CD14-positive monocyte (primary cell): ENCODE measurements at regions not wholly inside any gene's neighbourhood (a gene's known extent, or its start where the extent isn't known, plus 50 kb on each side); places are given as distances from the start of the nearest gene placed in this dataset.

Experiments
- DNase-seq, 3 donors: peaks; one replicate each; pipeline ENCODE4 v3.0.0-alpha.2; 2011 to 2022
- H2AFZ ChIP-seq: 2 replicates; pipeline ENCODE4 v1.6.0; 2012; ENCODE audit warnings: mild to moderate bottlenecking, low read depth, low read length, inconsistent platforms; ENCODE audit not compliant: insufficient read depth, poor library complexity, severe bottlenecking
- H3K27ac ChIP-seq, 2 donors: 1 replicate in 1 of 2; 2 replicates in 1 of 2; pipeline ENCODE4 v1.5.1; 2012 to 2013; ENCODE audit warnings: low read length in 2 of 2, control low read depth in 1 of 2, inconsistent platforms in 1 of 2, low read depth in 1 of 2, mild to moderate bottlenecking in 1 of 2
- H3K27me3 ChIP-seq, 2 donors: one replicate each; pipeline versions ENCODE4 v1.6.0 to v1.6.1; 2011 to 2013; ENCODE audit warnings: low read length in 2 of 2; ENCODE audit not compliant: control insufficient read depth in 2 of 2, insufficient read depth in 2 of 2
- H3K36me3 ChIP-seq, 2 donors: replicated peaks in 1 of 2; 1 replicate in 1 of 2; 2 replicates in 1 of 2; pipeline versions ENCODE4 v1.5.1 to v1.6.1; 2012 to 2013; ENCODE audit warnings: low read length in 2 of 2, control low read depth in 1 of 2, inconsistent platforms in 1 of 2, mild to moderate bottlenecking in 1 of 2; ENCODE audit not compliant: insufficient read depth in 2 of 2, control insufficient read depth in 1 of 2
- H3K4me1 ChIP-seq, 2 donors: 1 replicate in 1 of 2; 2 replicates in 1 of 2; pipeline versions ENCODE4 v1.5.1 to v1.6.1; 2012 to 2013; ENCODE audit warnings: low read length in 2 of 2, control low read depth in 1 of 2, inconsistent platforms in 1 of 2, mild to moderate bottlenecking in 1 of 2, moderate library complexity in 1 of 2; ENCODE audit not compliant: insufficient read depth in 2 of 2, control insufficient read depth in 1 of 2
- H3K4me2 ChIP-seq: replicated peaks from 2 replicates; pipeline ENCODE3; 2012; ENCODE audit warnings: low read length, moderate library complexity, mild to moderate bottlenecking; ENCODE audit not compliant: poor library complexity, severe bottlenecking; ENCODE audit errors: extremely low read depth
- H3K4me3 ChIP-seq, 3 experiments: fragments of 200-600 bp in 1 of 3; sonication (generic) in 1 of 3; replicated peaks in 1 of 3; 1 replicate in 2 of 3; 2 replicates in 1 of 3; pipeline ENCODE4 v1.5.1; 2011 to 2013; ENCODE audit warnings: low read length in 3 of 3, mild to moderate bottlenecking in 3 of 3, control low read depth in 2 of 3, low read depth in 2 of 3, inconsistent platforms in 1 of 3, moderate library complexity in 1 of 3
- H3K79me2 ChIP-seq: 2 replicates; pipeline ENCODE4 v1.6.0; 2012; ENCODE audit warnings: mild to moderate bottlenecking, control low read depth, inconsistent platforms, low read length, moderate library complexity; ENCODE audit not compliant: insufficient read depth
- H3K9ac ChIP-seq: 2 replicates; pipeline ENCODE4 v1.6.0; 2017; ENCODE audit warnings: low read length, mild to moderate bottlenecking; ENCODE audit not compliant: insufficient read depth, poor library complexity, severe bottlenecking
- H3K9me3 ChIP-seq, 2 donors: replicated peaks in 1 of 2; 1 replicate in 1 of 2; 2 replicates in 1 of 2; pipeline versions ENCODE4 v1.5.1 to v1.6.1; 2012 to 2013; ENCODE audit warnings: low read length in 2 of 2, control low read depth in 1 of 2; ENCODE audit not compliant: control insufficient read depth in 1 of 2, insufficient read depth in 1 of 2
- H4K20me1 ChIP-seq: 2 replicates; pipeline ENCODE4 v1.6.0; 2012; ENCODE audit warnings: mild to moderate bottlenecking, low read length, control low read depth, moderate library complexity; ENCODE audit not compliant: insufficient read depth
- H3K27ac Mint-ChIP-seq, 7 donors: one replicate each; pipeline ENCODE4 v1.8.0; 2020; ENCODE audit warnings: mild to moderate bottlenecking in 7 of 7, mixed read lengths in 7 of 7, moderate library complexity in 6 of 7, inconsistent platforms in 2 of 7
- H3K27me3 Mint-ChIP-seq, 3 donors: one replicate each; pipeline ENCODE4 v1.8.0; 2021 to 2022; ENCODE audit warnings: low read depth in 3 of 3, mild to moderate bottlenecking in 3 of 3, mixed read lengths in 3 of 3, moderate library complexity in 3 of 3, inconsistent platforms in 1 of 3
- H3K36me3 Mint-ChIP-seq, 2 donors: one replicate each; pipeline ENCODE4 v1.8.0; 2020; ENCODE audit warnings: mixed read lengths in 2 of 2, inconsistent platforms in 1 of 2, mild to moderate bottlenecking in 1 of 2
- H3K4me1 Mint-ChIP-seq: one replicate; pipeline ENCODE4 v1.8.0; 2020; ENCODE audit warnings: mild to moderate bottlenecking, mixed read lengths
- H3K4me3 Mint-ChIP-seq, 2 donors: one replicate each; pipeline ENCODE4 v1.8.0; 2020; ENCODE audit warnings: mild to moderate bottlenecking in 2 of 2, mixed read lengths in 2 of 2, moderate library complexity in 1 of 2
- H3K9me3 Mint-ChIP-seq, 7 donors: one replicate each; pipeline ENCODE4 v1.8.0; 2020 to 2022; ENCODE audit warnings: mixed read lengths in 7 of 7, mild to moderate bottlenecking in 6 of 7, moderate library complexity in 6 of 7, inconsistent platforms in 2 of 7
- CTCF ChIP-seq: fragments of 200-600 bp; IDR thresholded peaks from one replicate; pipeline ENCODE4 v1.8.0; 2022; ENCODE audit warnings: antibody characterized with exemption, mild to moderate bottlenecking
- WGBS: methylation state at CpG from one replicate; pipeline ENCODE4 v1.1.5; 2013; ENCODE audit warnings: missing lambda C conversion rate; ENCODE audit not compliant: insufficient coverage; 5-methylcytosine and 5-hydroxymethylcytosine counted together
- intact Hi-C, 2 donors: fragments of 100-400 bp; cut with micrococcal nuclease; formaldehyde crosslinking; loops; one replicate each; pipeline versions ENCODE4 v1.15.0 to v1.15.1; 2023

- H3K4me1 ChIP-seq: no peaks in the 10 kb centered on the region
- no peak overlapping the region for H3K4me3 Mint-ChIP-seq
Measured at GRCh38 chr17:74062234-74062633, 141.2 kb upstream of the RPL38 start.

GRCh38 chr17:74063439-74063838 lies 140.0 kb upstream of the RPL38 start:
- H3K27ac ChIP-seq: no peak overlapping the region
- H3K9me3 ChIP-seq: no peaks in the 10 kb centered on the region
- no peak overlapping the region for H3K9ac ChIP-seq
- no peaks in the 10 kb centered on the region for H3K27me3 ChIP-seq
- no peak overlapping the region for H3K4me2 ChIP-seq
- H3K27ac Mint-ChIP-seq: no peak overlapping the region
- H3K36me3 ChIP-seq: no peaks in the 10 kb centered on the region
- H3K4me3 Mint-ChIP-seq: no peak overlapping the region
- no peaks in the 10 kb centered on the region for H3K79me2 ChIP-seq
- 70% methylated on average over 6 of the region's 10 CpGs for WGBS
- no peaks in the 10 kb centered on the region for H3K4me1 ChIP-seq
- no peaks in the 10 kb centered on the region for H3K36me3 Mint-ChIP-seq
- intact Hi-C loops: no loop called here
- H3K4me1 Mint-ChIP-seq: peaks cover 1% of the 10 kb centered on the region
- TF ChIP-seq CTCF: no peak
- H2AFZ ChIP-seq: no peak overlapping the region
- DNase-seq: no peak
- peaks cover 0 to 4% (median 0%) of the 10 kb centered on the region in 7 donors for H3K9me3 Mint-ChIP-seq
- H3K27me3 Mint-ChIP-seq: peaks cover 7 to 20% (median 13%) of the 10 kb centered on the region in 3 donors
- H3K4me3 ChIP-seq: no peak overlapping the region
- no peaks in the 10 kb centered on the region for H4K20me1 ChIP-seq

More at GRCh38 chr17:74062234-74062633, 141.2 kb upstream of the RPL38 start:
- peaks cover 1% of the 10 kb centered on the region for H3K4me1 Mint-ChIP-seq
- H3K9me3 Mint-ChIP-seq: peaks cover 0 to 4% (median 0%) of the 10 kb centered on the region in 7 donors
- no peak overlapping the region for H3K27ac ChIP-seq
- H3K9me3 ChIP-seq: no peaks in the 10 kb centered on the region
- no peak overlapping the region for H3K4me2 ChIP-seq
- H3K27me3 Mint-ChIP-seq: peaks cover 7 to 20% (median 14%) of the 10 kb centered on the region in 3 donors
- no peaks in the 10 kb centered on the region for H4K20me1 ChIP-seq
- no peak overlapping the region for H2AFZ ChIP-seq
- no peaks in the 10 kb centered on the region for H3K27me3 ChIP-seq
- no peaks in the 10 kb centered on the region for H3K36me3 Mint-ChIP-seq
- intact Hi-C loops: no loop called here
- no peaks in the 10 kb centered on the region for H3K79me2 ChIP-seq
- DNase-seq: no peak
- no peak overlapping the region for H3K9ac ChIP-seq
- no peaks in the 10 kb centered on the region for H3K36me3 ChIP-seq
- no peak overlapping the region for H3K4me3 ChIP-seq
- no CpG with 5 or more reads among the region's 3 CpGs for WGBS
- TF ChIP-seq CTCF: no peak
- no peak overlapping the region for H3K27ac Mint-ChIP-seq
